ENCODE measurements at regions not wholly inside any gene's neighbourhood (a gene's known extent, or its start where the extent isn't known, plus 50 kb on each side); places are given as distances from the start of the nearest gene placed in this dataset.

GRCh38 chr3:31425401-31425800, 107.3 kb upstream of the STT3B start:
- H3K9me3 Mint-ChIP-seq, result peaks cover 7% of the 10 kb centered on the region
- H3K4me3 Mint-ChIP-seq, result no peak overlapping the region
- no peaks in the 10 kb centered on the region for H3K36me3 Mint-ChIP-seq
- H3K27me3 Mint-ChIP-seq, result no peaks in the 10 kb centered on the region
- H3K27ac Mint-ChIP-seq, result no peak overlapping the region
- no peaks in the 10 kb centered on the region for H3K4me1 Mint-ChIP-seq
- ATAC-seq (ENCODE audit: low read depth) (no peak), DNase-seq (no peak)
- POLR2A ChIA-PET, result no interaction called here

GRCh38 chr3:31427623-31428022, 105.1 kb upstream of the STT3B start:
- Mint-ChIP-seq H3K27me3 (no peaks in the 10 kb centered on the region), H3K9me3 (peaks cover 10% of the 10 kb centered on the region), H3K4me3 (no peak overlapping the region), H3K27ac (no peak overlapping the region), H3K36me3 (no peaks in the 10 kb centered on the region), H3K4me1 (no peaks in the 10 kb centered on the region)
- ATAC-seq (ENCODE audit: low read depth) (no peak), DNase-seq (no peak)
- POLR2A ChIA-PET, result no interaction called here

GRCh38 chr3:31431321-31431720, 101.4 kb upstream of the STT3B start:
- POLR2A ChIA-PET, result no interaction called here
- H3K27me3 Mint-ChIP-seq, result no peaks in the 10 kb centered on the region
- peaks cover 3% of the 10 kb centered on the region for H3K36me3 Mint-ChIP-seq
- no peak overlapping the region for H3K4me3 Mint-ChIP-seq
- peaks cover 14% of the 10 kb centered on the region for H3K9me3 Mint-ChIP-seq
- no peaks in the 10 kb centered on the region for H3K4me1 Mint-ChIP-seq
- DNase-seq, result no peak
- ATAC-seq (ENCODE audit: low read depth), result no peak
- H3K27ac Mint-ChIP-seq, result no peak overlapping the region

- ATAC-seq (ENCODE audit: low read depth) (no peak), DNase-seq (no peak)
- Mint-ChIP-seq H3K36me3 (peaks cover 18% of the 10 kb centered on the region), H3K4me1 (peaks cover 2% of the 10 kb centered on the region), H3K27me3 (no peaks in the 10 kb centered on the region), H3K9me3 (peaks cover 24% of the 10 kb centered on the region), H3K4me3 (no peak overlapping the region), H3K27ac (no peak overlapping the region)
- POLR2A ChIA-PET, result no interaction called here
These were observed 99.6 kb upstream of the STT3B start for GRCh38 chr3:31432897-31433678.

GRCh38 chr3:31433679-31433992, 99.1 kb upstream of the STT3B start:
- Mint-ChIP-seq H3K27me3 (no peaks in the 10 kb centered on the region), H3K9me3 (peaks cover 26% of the 10 kb centered on the region), H3K36me3 (peaks cover 18% of the 10 kb centered on the region), H3K4me1 (peaks cover 2% of the 10 kb centered on the region), H3K27ac (no peak overlapping the region), H3K4me3 (no peak overlapping the region)
- POLR2A ChIA-PET, result no interaction called here
- DNase-seq (no peak), ATAC-seq (ENCODE audit: low read depth) (no peak)

GRCh38 chr3:31434819-31435218, 97.9 kb upstream of the STT3B start:
- H3K4me3 Mint-ChIP-seq, result no peak overlapping the region
- peaks cover 2% of the 10 kb centered on the region for H3K4me1 Mint-ChIP-seq
- peaks cover 21% of the 10 kb centered on the region for H3K9me3 Mint-ChIP-seq
- POLR2A ChIA-PET, result no interaction called here
- no peaks in the 10 kb centered on the region for H3K27me3 Mint-ChIP-seq
- DNase-seq, result no peak
- H3K36me3 Mint-ChIP-seq, result peaks cover 18% of the 10 kb centered on the region
- no peak for ATAC-seq (ENCODE audit: low read depth)
- no peak overlapping the region for H3K27ac Mint-ChIP-seq

- POLR2A ChIA-PET, result interaction anchor here (1.4 kb wide), 1 partner anchor 96 kb away, joined by 5 read pairs; the partner anchor contains the start of gene STT3B
- Mint-ChIP-seq H3K36me3 (peaks cover 18% of the 10 kb centered on the region), H3K4me3 (no peak overlapping the region), H3K9me3 (peaks cover 19% of the 10 kb centered on the region), H3K4me1 (peaks cover 2% of the 10 kb centered on the region), H3K27me3 (no peaks in the 10 kb centered on the region), H3K27ac (no peak overlapping the region)
- DNase-seq (no peak), ATAC-seq (ENCODE audit: low read depth) (no peak)
These were observed 95.9 kb upstream of the STT3B start for GRCh38 chr3:31436830-31437229.

GRCh38 chr3:31438742-31439141, 94.0 kb upstream of the STT3B start:
- Mint-ChIP-seq H3K27me3 (no peaks in the 10 kb centered on the region), H3K36me3 (peaks cover 18% of the 10 kb centered on the region), H3K4me3 (no peak overlapping the region), H3K4me1 (peaks cover 2% of the 10 kb centered on the region), H3K27ac (no peak overlapping the region), H3K9me3 (peaks cover 19% of the 10 kb centered on the region)
- ATAC-seq (ENCODE audit: low read depth), result no peak
- POLR2A ChIA-PET, result interaction anchor here (1.2 kb wide), 1 partner anchor 9 kb away, joined by 4 read pairs; no protein-coding TSS in a partner anchor
- DNase-seq, result no peak

- H3K36me3 Mint-ChIP-seq, result peaks cover 16% of the 10 kb centered on the region
- POLR2A ChIA-PET, result interaction anchor here (1.2 kb wide), 1 partner anchor 8 kb away, joined by 4 read pairs; no protein-coding TSS in a partner anchor
- H3K27me3 Mint-ChIP-seq, result no peaks in the 10 kb centered on the region
- H3K9me3 Mint-ChIP-seq, result peaks cover 17% of the 10 kb centered on the region
- H3K27ac Mint-ChIP-seq, result no peak overlapping the region
- no peak overlapping the region for H3K4me3 Mint-ChIP-seq
- peaks cover 2% of the 10 kb centered on the region for H3K4me1 Mint-ChIP-seq
- ATAC-seq (ENCODE audit: low read depth) (no peak), DNase-seq (no peak)
These were observed 92.6 kb upstream of the STT3B start for GRCh38 chr3:31439890-31440750.

- H3K36me3 Mint-ChIP-seq, result peaks cover 15% of the 10 kb centered on the region
- peaks cover 15% of the 10 kb centered on the region for H3K9me3 Mint-ChIP-seq
- ATAC-seq (ENCODE audit: low read depth) (no peak), DNase-seq (no peak)
- no peak overlapping the region for H3K27ac Mint-ChIP-seq
- POLR2A ChIA-PET, result no interaction called here
- no peaks in the 10 kb centered on the region for H3K27me3 Mint-ChIP-seq
- peaks cover 2% of the 10 kb centered on the region for H3K4me1 Mint-ChIP-seq
- H3K4me3 Mint-ChIP-seq, result no peak overlapping the region
These were observed 91.8 kb upstream of the STT3B start for GRCh38 chr3:31440878-31441277.

- POLR2A ChIA-PET, result interaction anchor here (0.9 kb wide), 1 partner anchor 90 kb away, joined by 3 read pairs; the partner anchor contains the start of gene STT3B
- DNase-seq (no peak), ATAC-seq (ENCODE audit: low read depth) (no peak)
- peaks cover 2% of the 10 kb centered on the region for H3K4me1 Mint-ChIP-seq
- no peak overlapping the region for H3K27ac Mint-ChIP-seq
- peaks cover 4% of the 10 kb centered on the region for H3K9me3 Mint-ChIP-seq
- H3K27me3 Mint-ChIP-seq, result no peaks in the 10 kb centered on the region
- no peak overlapping the region for H3K4me3 Mint-ChIP-seq
- peaks cover 2% of the 10 kb centered on the region for H3K36me3 Mint-ChIP-seq
These were observed 90.0 kb upstream of the STT3B start for GRCh38 chr3:31442755-31443154.

GRCh38 chr3:31444220-31445142, 88.2 kb upstream of the STT3B start:
- Mint-ChIP-seq H3K27me3 (no peaks in the 10 kb centered on the region), H3K9me3 (peaks cover 3% of the 10 kb centered on the region), H3K4me1 (peaks cover 9% of the 10 kb centered on the region)

GRCh38 chr3:31445701-31446100, 87.0 kb upstream of the STT3B start:
- POLR2A ChIA-PET, result no interaction called here
- Mint-ChIP-seq H3K4me1 (peaks cover 11% of the 10 kb centered on the region), H3K4me3 (no peak overlapping the region), H3K27ac (no peak overlapping the region), H3K36me3 (peaks cover 8% of the 10 kb centered on the region), H3K27me3 (no peaks in the 10 kb centered on the region), H3K9me3 (peaks cover 5% of the 10 kb centered on the region)
- ATAC-seq (ENCODE audit: low read depth), result no peak
- DNase-seq, result no peak

More at GRCh38 chr3:31444220-31445142, 88.2 kb upstream of the STT3B start:
- POLR2A ChIA-PET, result no interaction called here
- Mint-ChIP-seq H3K27ac (no peak overlapping the region), H3K36me3 (peaks cover 6% of the 10 kb centered on the region), H3K4me3 (no peak overlapping the region)
- no peak for ATAC-seq (ENCODE audit: low read depth)
- no peak for DNase-seq
